ENCODE measurements at regions not wholly inside any gene's neighbourhood (a gene's known extent, or its start where the extent isn't known, plus 50 kb on each side); places are given as distances from the start of the nearest gene placed in this dataset.

DNA sequence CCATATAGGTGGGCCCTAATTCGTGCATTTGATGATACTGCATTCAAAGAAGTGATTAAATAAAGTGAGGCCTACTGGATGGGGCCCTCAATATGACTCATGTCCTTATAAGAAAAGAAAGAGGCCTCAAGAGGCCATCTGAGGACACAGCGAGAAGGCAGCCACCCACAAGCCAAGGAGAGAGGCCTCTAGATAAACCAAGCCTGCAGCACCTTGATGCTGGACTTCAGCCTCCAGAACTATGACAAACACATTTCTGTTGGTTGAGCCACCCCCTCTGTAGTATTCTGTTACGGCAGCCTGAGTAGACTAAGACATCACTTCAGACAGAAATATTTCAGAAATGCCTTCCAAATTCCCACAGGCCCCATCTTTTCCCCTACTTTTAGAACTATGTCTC lies 82.5 kb upstream of the PLEKHG1 start:
- H3K4me3 ChIP-seq (replicated peaks in 1 of 3; ENCODE audit: insufficient read depth in 1 of 3, low read depth in 2 of 3, low read length in 3 of 3), result no peak overlapping the region
- TF ChIP-seq, protein P1, sequence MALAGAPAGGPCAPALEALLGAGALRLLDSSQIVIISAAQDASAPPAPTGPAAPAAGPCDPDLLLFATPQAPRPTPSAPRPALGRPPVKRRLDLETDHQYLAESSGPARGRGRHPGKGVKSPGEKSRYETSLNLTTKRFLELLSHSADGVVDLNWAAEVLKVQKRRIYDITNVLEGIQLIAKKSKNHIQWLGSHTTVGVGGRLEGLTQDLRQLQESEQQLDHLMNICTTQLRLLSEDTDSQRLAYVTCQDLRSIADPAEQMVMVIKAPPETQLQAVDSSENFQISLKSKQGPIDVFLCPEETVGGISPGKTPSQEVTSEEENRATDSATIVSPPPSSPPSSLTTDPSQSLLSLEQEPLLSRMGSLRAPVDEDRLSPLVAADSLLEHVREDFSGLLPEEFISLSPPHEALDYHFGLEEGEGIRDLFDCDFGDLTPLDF (CRISPR knock-in tag; IDR thresholded peaks at IDR 0.05), result no peak
- TF ChIP-seq MTA3 (CRISPR knock-in tag; IDR thresholded peaks at IDR 0.05) (no peak), ZSCAN25 (CRISPR knock-in tag; IDR thresholded peaks at IDR 0.05) (no peak), ZNF33A (CRISPR knock-in tag; IDR thresholded peaks at IDR 0.05; ENCODE audit: borderline replicate concordance) (no peak), KDM4B (CRISPR knock-in tag; IDR thresholded peaks at IDR 0.05) (no peak), NR3C1 (CRISPR knock-in tag; IDR thresholded peaks at IDR 0.05) (no peak), KDM5A (IDR thresholded peaks at IDR 0.05; ENCODE audit: borderline replicate concordance, low read length) (no peak), ETV5 (CRISPR knock-in tag; IDR thresholded peaks at IDR 0.05; ENCODE audit: borderline replicate concordance) (no peak), ZMYM2 (CRISPR knock-in tag; IDR thresholded peaks at IDR 0.05) (no peak), KDM1A (CRISPR knock-in tag; IDR thresholded peaks at IDR 0.05) (no peak), ZNF660 (CRISPR knock-in tag; IDR thresholded peaks at IDR 0.05; ENCODE audit: borderline replicate concordance, low read depth) (no peak), MED1 (CRISPR knock-in tag; IDR thresholded peaks at IDR 0.05) (no peak), RBM39 (IDR thresholded peaks at IDR 0.05; ENCODE audit: low read depth, low read length, poor library complexity, severe bottlenecking) (no peak), JARID2 (CRISPR knock-in tag; IDR thresholded peaks at IDR 0.05; ENCODE audit: insufficient replicate concordance) (no peak)
- TF ChIP-seq, protein P2, sequence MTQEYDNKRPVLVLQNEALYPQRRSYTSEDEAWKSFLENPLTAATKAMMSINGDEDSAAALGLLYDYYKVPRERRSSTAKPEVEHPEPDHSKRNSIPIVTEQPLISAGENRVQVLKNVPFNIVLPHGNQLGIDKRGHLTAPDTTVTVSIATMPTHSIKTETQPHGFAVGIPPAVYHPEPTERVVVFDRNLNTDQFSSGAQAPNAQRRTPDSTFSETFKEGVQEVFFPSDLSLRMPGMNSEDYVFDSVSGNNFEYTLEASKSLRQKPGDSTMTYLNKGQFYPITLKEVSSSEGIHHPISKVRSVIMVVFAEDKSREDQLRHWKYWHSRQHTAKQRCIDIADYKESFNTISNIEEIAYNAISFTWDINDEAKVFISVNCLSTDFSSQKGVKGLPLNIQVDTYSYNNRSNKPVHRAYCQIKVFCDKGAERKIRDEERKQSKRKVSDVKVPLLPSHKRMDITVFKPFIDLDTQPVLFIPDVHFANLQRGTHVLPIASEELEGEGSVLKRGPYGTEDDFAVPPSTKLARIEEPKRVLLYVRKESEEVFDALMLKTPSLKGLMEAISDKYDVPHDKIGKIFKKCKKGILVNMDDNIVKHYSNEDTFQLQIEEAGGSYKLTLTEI (CRISPR knock-in tag; conservative IDR thresholded peaks at IDR 0.05), result no peak
- TF ChIP-seq, protein P3, sequence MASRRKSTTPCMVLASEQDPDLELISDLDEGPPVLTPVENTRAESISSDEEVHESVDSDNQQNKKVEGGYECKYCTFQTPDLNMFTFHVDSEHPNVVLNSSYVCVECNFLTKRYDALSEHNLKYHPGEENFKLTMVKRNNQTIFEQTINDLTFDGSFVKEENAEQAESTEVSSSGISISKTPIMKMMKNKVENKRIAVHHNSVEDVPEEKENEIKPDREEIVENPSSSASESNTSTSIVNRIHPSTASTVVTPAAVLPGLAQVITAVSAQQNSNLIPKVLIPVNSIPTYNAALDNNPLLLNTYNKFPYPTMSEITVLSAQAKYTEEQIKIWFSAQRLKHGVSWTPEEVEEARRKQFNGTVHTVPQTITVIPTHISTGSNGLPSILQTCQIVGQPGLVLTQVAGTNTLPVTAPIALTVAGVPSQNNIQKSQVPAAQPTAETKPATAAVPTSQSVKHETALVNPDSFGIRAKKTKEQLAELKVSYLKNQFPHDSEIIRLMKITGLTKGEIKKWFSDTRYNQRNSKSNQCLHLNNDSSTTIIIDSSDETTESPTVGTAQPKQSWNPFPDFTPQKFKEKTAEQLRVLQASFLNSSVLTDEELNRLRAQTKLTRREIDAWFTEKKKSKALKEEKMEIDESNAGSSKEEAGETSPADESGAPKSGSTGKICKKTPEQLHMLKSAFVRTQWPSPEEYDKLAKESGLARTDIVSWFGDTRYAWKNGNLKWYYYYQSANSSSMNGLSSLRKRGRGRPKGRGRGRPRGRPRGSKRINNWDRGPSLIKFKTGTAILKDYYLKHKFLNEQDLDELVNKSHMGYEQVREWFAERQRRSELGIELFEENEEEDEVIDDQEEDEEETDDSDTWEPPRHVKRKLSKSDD (CRISPR knock-in tag; IDR thresholded peaks at IDR 0.05; ENCODE audit: low read depth), result no peak
- no peak for DNase-seq (ENCODE audit: low spot score)
- intact Hi-C loops (cut with micrococcal nuclease; ENCODE audit: unreplicated experiment), result no loop called here
- no TSS peak for BruUV-seq (replicated peaks)
- FAIRE-seq, result no peak
- no peak overlapping the region for H3K27ac ChIP-seq (ENCODE audit: extremely low read length, insufficient read depth, low read length)
- H3K36me3 ChIP-seq (replicated peaks in 1 of 2; ENCODE audit: control insufficient read depth in 1 of 2, insufficient read depth in 2 of 2, low read length in 2 of 2), result no peaks in the 10 kb centered on the region
- WGBS (ENCODE audit: low lambda C conversion rate), result 20% methylated on average over 3 of the region's 3 CpGs
- ChIA-PET CTCF (ENCODE audit: low intra/inter-chr PET ratio, low total read pairs) (no interaction called here), POLR2A (no interaction called here)
- H3K4me1 ChIP-seq (ENCODE audit: insufficient read depth, low read length), result no peaks in the 10 kb centered on the region
- H4K20me1 ChIP-seq (ENCODE audit: insufficient read depth, low read length), result no peaks in the 10 kb centered on the region
- H3K9me3 ChIP-seq (ENCODE audit: low read length), result no peaks in the 10 kb centered on the region
- H3K4me2 ChIP-seq (ENCODE audit: low read depth, low read length), result no peak overlapping the region
- no peaks in the 10 kb centered on the region for H3K79me2 ChIP-seq (ENCODE audit: insufficient read depth, low read length)
- H3K27me3 ChIP-seq (ENCODE audit: control insufficient read depth in 1 of 2, insufficient read depth in 2 of 2, low read length in 2 of 2), result no peaks in the 10 kb centered on the region
- H3K9ac ChIP-seq (ENCODE audit: insufficient read depth, low read depth, low read length), result no peak overlapping the region
- H2AFZ ChIP-seq (ENCODE audit: low read length), result no peak overlapping the region
- in situ Hi-C loops (cut with HindIII; ENCODE audit: extremely low pct_ligation_motif_present, low pct_unique_long_range_greater_than_20kb), result no loop called here
- ATAC-seq, result no peak

Data from HepG2 (cell line).